A549 (cell line): ENCODE measurements at regions not wholly inside any gene's neighbourhood (a gene's known extent, or its start where the extent isn't known, plus 50 kb on each side); places are given as distances from the start of the nearest gene placed in this dataset.

Experiments
- CBX2 ChIP-seq: fragments of 200-600 bp; sonication (generic); IDR thresholded peaks from 2 replicates; pipeline ENCODE4 v1.6.1; 2016; ENCODE audit warnings: low read depth, mild to moderate bottlenecking, borderline replicate concordance
- EP300 ChIP-seq, 2 experiments: fragments of >200 bp; sonication (Bioruptor Twin); formaldehyde crosslinking; IDR thresholded peaks; 2 replicates in 1 of 2; 3 replicates in 1 of 2; pipeline ENCODE4 v1.6.1; 2016 to 2017
- JUNB ChIP-seq: fragments of >200 bp; sonication (Bioruptor Twin); formaldehyde crosslinking; IDR thresholded peaks from 2 replicates; pipeline ENCODE4 v1.6.1; 2016
- MAX ChIP-seq: IDR thresholded peaks from 2 replicates; pipeline ENCODE4 v1.6.1; 2012
- POLR2A ChIP-seq: IDR thresholded peaks from 2 replicates; pipeline ENCODE4 v1.6.1; 2012; ENCODE audit warnings: mild to moderate bottlenecking, low read length
- POLR2AphosphoS2 ChIP-seq: conservative IDR thresholded peaks from 2 replicates; pipeline ENCODE4 v1.6.1; 2012; ENCODE audit warnings: low read length, improper control_type of control experiment, inconsistent platforms
- RARB ChIP-seq: fragments of 250-450 bp; sonication (Bioruptor Pico); IDR thresholded peaks from 2 replicates; pipeline ENCODE4 v1.8.0; 2021; ENCODE audit warnings: mild to moderate bottlenecking, moderate library complexity
- REST ChIP-seq: fragments of 200-600 bp; sonication (generic); IDR thresholded peaks from 2 replicates; pipeline ENCODE4 v1.6.1; 2016; ENCODE audit warnings: antibody characterized with exemption, mild to moderate bottlenecking, moderate library complexity
- RFX5 ChIP-seq: fragments of 450-650 bp; IDR thresholded peaks from 2 replicates; pipeline ENCODE4 v1.7.1; 2014; ENCODE audit warnings: antibody characterized with exemption, mild to moderate bottlenecking, moderate library complexity
- SMC3 ChIP-seq: fragments of >200 bp; sonication (Bioruptor Twin); formaldehyde crosslinking; IDR thresholded peaks from 3 replicates; pipeline ENCODE4 v1.6.1; 2018; ENCODE audit warnings: inconsistent platforms
- SREBF2 ChIP-seq: fragments of 450-650 bp; IDR thresholded peaks from 2 replicates; pipeline ENCODE4 v1.6.1; 2014; ENCODE audit warnings: mild to moderate bottlenecking, moderate library complexity
- TF ChIP-seq, protein P1 (sequence below): fragments of >200 bp; sonication (Bioruptor Twin); formaldehyde crosslinking; IDR thresholded peaks from 3 replicates; pipeline ENCODE4 v1.5.1; 2016
- TF ChIP-seq, protein P2 (sequence below): fragments of >200 bp; sonication (Bioruptor Twin); formaldehyde crosslinking; IDR thresholded peaks from 2 replicates; pipeline ENCODE4 v1.6.1; 2016
- TF ChIP-seq, protein P3 (sequence below): fragments of 450-650 bp; IDR thresholded peaks from 2 replicates; pipeline ENCODE4 v1.6.1; 2014; ENCODE audit warnings: antibody characterized with exemption

DNA sequence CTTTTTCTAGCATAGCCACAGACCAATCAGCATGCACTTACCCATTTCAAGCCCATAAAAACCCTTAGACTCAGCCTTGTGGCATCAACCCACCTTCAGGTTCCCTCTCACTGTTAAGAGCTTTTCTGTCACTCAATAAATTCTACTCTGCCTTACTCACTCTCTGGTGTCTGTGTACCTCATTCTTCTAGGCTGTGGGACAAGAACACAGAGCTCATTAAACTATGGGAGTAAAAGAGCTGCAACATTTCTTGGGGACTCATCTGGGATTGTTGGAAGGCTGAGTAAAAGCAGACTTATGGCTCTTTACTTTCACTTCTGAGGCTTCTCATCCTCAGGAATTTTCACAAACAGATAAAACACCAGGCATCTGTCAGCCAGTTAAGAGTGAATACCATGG is 879.3 kb downstream of the ROBO2 start:
- TF ChIP-seq, protein P1, sequence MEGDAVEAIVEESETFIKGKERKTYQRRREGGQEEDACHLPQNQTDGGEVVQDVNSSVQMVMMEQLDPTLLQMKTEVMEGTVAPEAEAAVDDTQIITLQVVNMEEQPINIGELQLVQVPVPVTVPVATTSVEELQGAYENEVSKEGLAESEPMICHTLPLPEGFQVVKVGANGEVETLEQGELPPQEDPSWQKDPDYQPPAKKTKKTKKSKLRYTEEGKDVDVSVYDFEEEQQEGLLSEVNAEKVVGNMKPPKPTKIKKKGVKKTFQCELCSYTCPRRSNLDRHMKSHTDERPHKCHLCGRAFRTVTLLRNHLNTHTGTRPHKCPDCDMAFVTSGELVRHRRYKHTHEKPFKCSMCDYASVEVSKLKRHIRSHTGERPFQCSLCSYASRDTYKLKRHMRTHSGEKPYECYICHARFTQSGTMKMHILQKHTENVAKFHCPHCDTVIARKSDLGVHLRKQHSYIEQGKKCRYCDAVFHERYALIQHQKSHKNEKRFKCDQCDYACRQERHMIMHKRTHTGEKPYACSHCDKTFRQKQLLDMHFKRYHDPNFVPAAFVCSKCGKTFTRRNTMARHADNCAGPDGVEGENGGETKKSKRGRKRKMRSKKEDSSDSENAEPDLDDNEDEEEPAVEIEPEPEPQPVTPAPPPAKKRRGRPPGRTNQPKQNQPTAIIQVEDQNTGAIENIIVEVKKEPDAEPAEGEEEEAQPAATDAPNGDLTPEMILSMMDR: no peak
- TF ChIP-seq EP300 (IDR thresholded peaks at IDR 0.05): no peak
- TF ChIP-seq MAX: no peak
- TF ChIP-seq POLR2A: no peak
- no peak for TF ChIP-seq RARB (CRISPR knock-in tag)
- TF ChIP-seq, protein P2, sequence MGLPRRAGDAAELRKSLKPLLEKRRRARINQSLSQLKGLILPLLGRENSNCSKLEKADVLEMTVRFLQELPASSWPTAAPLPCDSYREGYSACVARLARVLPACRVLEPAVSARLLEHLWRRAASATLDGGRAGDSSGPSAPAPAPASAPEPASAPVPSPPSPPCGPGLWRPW: no peak
- no peak for TF ChIP-seq JUNB
- TF ChIP-seq, protein P3, sequence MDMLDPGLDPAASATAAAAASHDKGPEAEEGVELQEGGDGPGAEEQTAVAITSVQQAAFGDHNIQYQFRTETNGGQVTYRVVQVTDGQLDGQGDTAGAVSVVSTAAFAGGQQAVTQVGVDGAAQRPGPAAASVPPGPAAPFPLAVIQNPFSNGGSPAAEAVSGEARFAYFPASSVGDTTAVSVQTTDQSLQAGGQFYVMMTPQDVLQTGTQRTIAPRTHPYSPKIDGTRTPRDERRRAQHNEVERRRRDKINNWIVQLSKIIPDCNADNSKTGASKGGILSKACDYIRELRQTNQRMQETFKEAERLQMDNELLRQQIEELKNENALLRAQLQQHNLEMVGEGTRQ: no peak
- TF ChIP-seq SMC3: no peak
- TF ChIP-seq REST: no peak
- TF ChIP-seq CBX2: no peak
- no peak for TF ChIP-seq SREBF2
- TF ChIP-seq POLR2AphosphoS2: no peak
- TF ChIP-seq RFX5: no peak
